Activated T-helper 1 cell treated with anti-CD3 and anti-CD28 coated beads, Interleukin-12 subunit alpha, Interleukin-12 subunit beta, Interleukin-2, Interleukin-4 antibody, amounts not matched to agents 30 ng/mL and 10 ng/mL and 1 ng/mL, durations not matched to agents 14 hours and 24 hours and 36 hours (primary cell): ENCODE measurements at regions not wholly inside any gene's neighbourhood (a gene's known extent, or its start where the extent isn't known, plus 50 kb on each side); places are given as distances from the start of the nearest gene placed in this dataset.

ENCODE experiments used
- DNase-seq: peaks from one replicate; pipeline ENCODE4 v3.0.0; 2021; ENCODE audit warnings: low spot score
- H3K27ac Mint-ChIP-seq: one replicate; pipeline ENCODE4 v1.8.0; 2021; ENCODE audit warnings: mild to moderate bottlenecking, mixed read lengths
- H3K27me3 Mint-ChIP-seq: one replicate; pipeline ENCODE4 v1.8.0; 2022; ENCODE audit warnings: mild to moderate bottlenecking, moderate library complexity, mixed read lengths; ENCODE audit not compliant: insufficient read depth
- H3K36me3 Mint-ChIP-seq: one replicate; pipeline ENCODE4 v1.8.0; 2021; ENCODE audit warnings: low read depth, mixed read lengths
- H3K4me1 Mint-ChIP-seq: one replicate; pipeline ENCODE4 v1.8.0; 2021; ENCODE audit warnings: low read depth, mixed read lengths
- H3K4me3 Mint-ChIP-seq: one replicate; pipeline ENCODE4 v1.8.0; 2021; ENCODE audit warnings: mild to moderate bottlenecking, moderate library complexity, mixed read lengths
- H3K9me3 Mint-ChIP-seq: one replicate; pipeline ENCODE4 v1.8.0; 2021; ENCODE audit warnings: mixed read lengths
- intact Hi-C: fragments of 100-400 bp; cut with micrococcal nuclease; formaldehyde crosslinking; loops from one replicate; pipeline ENCODE4 v1.15.1; 2024

DNA sequence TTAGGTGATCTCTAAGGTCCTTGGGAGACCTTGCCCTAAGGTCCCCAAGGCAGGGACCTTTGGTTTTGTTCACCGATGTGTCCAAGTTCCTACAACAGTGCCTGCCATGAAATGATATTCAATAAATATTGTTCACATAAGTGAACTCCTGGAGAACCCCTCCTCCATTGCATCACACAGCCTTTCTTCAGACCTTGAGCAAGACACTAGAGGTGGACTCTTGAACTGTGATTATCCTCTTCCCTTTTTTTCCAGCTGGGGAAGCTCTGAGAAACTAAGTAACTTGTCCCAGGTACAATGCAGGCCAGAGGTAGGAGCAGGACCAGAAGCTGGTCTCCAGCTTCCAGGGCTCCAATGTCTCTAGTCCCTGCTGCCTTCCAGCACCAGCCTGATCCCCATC is 76.6 kb upstream of the LMO1 start:
- intact Hi-C loops = no loop called here
- H3K4me1 Mint-ChIP-seq = peaks cover 6% of the 10 kb centered on the region
- no peak overlapping the region for H3K27ac Mint-ChIP-seq
- no peaks in the 10 kb centered on the region for H3K9me3 Mint-ChIP-seq
- no peak for DNase-seq
- H3K4me3 Mint-ChIP-seq = no peak overlapping the region
- no peaks in the 10 kb centered on the region for H3K36me3 Mint-ChIP-seq
- peaks cover 2% of the 10 kb centered on the region for H3K27me3 Mint-ChIP-seq

DNA sequence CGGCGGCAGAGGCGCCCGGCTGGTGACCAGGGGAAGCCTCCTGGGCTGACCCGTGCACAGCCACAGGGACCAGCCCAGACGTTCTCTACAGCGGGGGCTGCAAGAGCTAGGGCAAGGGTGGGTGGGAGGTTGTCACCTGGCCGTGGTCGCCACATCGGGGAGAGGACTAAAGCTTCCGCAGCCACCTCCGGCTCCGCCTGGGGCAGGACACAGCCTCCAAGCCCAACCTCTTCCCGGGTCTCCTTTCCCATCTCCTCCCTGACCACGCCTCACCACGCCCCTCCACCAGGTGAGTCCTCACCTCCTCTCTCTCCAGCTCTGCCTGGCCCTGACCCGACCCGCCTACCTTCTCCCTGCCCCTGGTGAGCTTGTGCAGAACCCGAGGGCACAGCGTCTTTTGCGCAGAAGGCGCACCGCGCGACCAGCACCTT is 75.9 kb upstream of the LMO1 start:
- no peaks in the 10 kb centered on the region for H3K36me3 Mint-ChIP-seq
- no peak for DNase-seq
- H3K27me3 Mint-ChIP-seq = peaks cover 2% of the 10 kb centered on the region
- no peaks in the 10 kb centered on the region for H3K9me3 Mint-ChIP-seq
- H3K4me1 Mint-ChIP-seq = peaks cover 6% of the 10 kb centered on the region
- intact Hi-C loops = no loop called here
- H3K4me3 Mint-ChIP-seq = no peak overlapping the region
- no peak overlapping the region for H3K27ac Mint-ChIP-seq

DNA sequence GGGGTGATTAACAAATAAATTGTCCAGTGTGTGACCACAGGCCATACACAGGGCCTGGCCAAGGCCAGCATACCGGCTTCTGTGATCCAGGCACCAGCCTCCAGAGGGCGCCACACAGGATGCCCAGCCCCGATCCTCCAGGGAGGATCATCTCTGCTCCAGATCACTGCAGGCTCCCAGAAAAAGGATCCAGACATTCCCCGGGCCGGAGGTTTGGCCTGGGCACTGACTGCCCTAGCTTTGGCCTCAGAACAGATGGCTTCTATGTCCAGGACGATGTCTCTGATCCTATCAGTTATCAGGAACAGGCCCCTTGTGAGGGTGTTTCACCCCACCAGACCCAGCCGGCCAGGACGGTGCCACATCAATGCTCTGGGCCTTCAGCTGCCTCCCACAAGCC is 74.5 kb upstream of the LMO1 start:
- H3K4me1 Mint-ChIP-seq = peaks cover 6% of the 10 kb centered on the region
- no peaks in the 10 kb centered on the region for H3K36me3 Mint-ChIP-seq
- H3K27me3 Mint-ChIP-seq = peaks cover 2% of the 10 kb centered on the region
- DNase-seq = peak; percentile 7
- intact Hi-C loops = loop anchor here (1.0 kb wide), 1 partner anchor 266 kb away; no protein-coding TSS in a partner anchor
- H3K27ac Mint-ChIP-seq = no peak overlapping the region
- H3K9me3 Mint-ChIP-seq = no peaks in the 10 kb centered on the region
- H3K4me3 Mint-ChIP-seq = no peak overlapping the region

DNA sequence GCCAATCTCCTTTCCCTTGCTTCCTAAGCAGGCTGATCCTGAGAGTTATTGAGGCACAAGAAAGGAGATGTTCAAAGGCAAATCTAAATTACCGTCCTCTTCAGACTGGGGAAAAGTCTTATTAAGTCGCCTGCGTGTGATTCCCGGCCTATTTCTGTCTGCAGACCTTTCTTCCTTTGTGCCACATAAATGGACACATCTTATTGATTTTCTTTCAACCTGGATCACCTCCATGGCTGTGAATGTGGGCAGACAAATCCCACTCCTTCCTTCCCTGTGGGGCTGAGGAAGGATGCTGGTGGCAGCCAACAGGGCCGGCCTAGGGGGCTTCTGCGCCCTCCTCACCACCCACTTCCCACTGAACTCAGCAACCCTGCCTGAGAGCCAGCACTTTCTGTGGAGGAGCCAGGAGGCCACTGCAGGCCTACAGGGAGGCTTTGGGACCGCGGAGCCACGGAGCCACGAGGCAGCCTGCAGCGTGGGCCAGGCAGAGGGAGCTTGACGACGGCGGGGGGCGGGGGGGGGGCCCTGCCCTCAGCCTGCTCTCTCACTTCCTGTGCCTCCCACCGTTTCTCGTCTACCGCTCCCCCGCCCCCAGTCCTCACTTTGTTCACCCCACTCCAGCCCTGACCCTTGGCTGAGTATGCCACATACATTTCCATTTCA is 73.6 kb upstream of the LMO1 start:
- Mint-ChIP-seq H3K4me3 (no peak overlapping the region), H3K27me3 (peaks cover 2% of the 10 kb centered on the region), H3K9me3 (no peaks in the 10 kb centered on the region), H3K4me1 (peaks cover 6% of the 10 kb centered on the region), H3K27ac (no peak overlapping the region), H3K36me3 (no peaks in the 10 kb centered on the region)
- DNase-seq = no peak
- intact Hi-C loops = no loop called here

DNA sequence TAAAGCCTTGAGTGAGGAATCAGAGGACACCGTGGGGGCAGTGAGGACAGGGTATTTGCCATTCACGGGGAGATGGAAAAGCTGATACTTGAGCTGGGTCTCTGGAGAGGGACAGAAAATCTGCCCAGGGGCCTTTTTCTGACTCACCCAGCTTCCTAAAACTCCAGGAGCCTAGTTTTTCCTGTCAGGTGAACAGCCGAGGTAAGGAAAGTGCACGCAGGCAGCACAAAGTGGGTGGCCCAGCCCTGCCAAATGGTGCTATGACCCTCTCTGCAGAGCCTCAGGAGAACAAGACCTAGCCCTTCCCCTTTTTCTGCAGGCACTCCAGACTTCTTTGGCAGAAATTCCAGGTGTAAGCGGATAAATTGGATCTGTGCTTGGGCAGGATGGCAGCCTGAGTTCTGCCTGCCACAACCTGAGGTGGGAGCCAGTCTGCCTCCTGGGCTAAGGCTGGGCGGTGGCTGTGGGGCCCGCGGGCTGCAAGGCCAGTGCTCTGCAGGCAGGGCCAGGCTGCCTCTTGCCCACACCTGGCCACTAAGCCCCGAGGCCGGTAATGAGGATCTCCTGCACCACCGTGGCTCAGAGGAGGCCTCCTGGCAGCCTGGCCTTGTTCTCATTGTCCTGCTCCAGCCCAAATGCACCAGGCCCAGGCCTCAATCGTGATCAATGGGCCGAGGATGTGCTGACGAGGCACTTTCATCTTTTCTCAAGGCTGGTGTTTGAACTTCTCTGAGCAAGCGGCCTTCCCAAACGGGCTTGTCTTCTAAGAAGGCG is 72.9 kb upstream of the LMO1 start:
- Mint-ChIP-seq H3K36me3 (no peaks in the 10 kb centered on the region), H3K27ac (no peak overlapping the region), H3K9me3 (no peaks in the 10 kb centered on the region), H3K4me3 (no peak overlapping the region), H3K4me1 (peaks cover 6% of the 10 kb centered on the region), H3K27me3 (no peaks in the 10 kb centered on the region)
- no peak for DNase-seq
- intact Hi-C loops = no loop called here

DNA sequence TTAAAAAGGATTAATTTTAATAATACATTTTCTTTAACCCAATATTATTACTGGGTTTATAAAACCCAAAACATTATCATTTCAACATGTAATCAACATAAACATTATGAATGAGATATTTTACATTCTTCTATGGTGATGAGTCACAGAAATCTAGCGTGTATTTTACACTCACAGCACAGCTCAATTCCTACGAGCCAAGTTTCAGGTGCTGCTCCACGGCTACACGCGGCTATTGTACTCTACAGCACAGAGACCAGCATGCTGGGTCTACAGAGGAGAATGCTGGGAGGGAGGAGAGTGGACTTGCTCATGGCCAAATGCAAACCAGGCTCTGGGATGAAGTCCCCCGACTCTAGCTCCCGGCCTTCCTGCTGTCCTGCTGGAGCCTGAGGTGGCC is 72.0 kb upstream of the LMO1 start:
- peaks cover 3% of the 10 kb centered on the region for H3K27me3 Mint-ChIP-seq
- H3K9me3 Mint-ChIP-seq = no peaks in the 10 kb centered on the region
- DNase-seq = no peak
- no peaks in the 10 kb centered on the region for H3K36me3 Mint-ChIP-seq
- intact Hi-C loops = no loop called here
- H3K27ac Mint-ChIP-seq = no peak overlapping the region
- H3K4me1 Mint-ChIP-seq = peaks cover 6% of the 10 kb centered on the region
- H3K4me3 Mint-ChIP-seq = no peak overlapping the region

DNA sequence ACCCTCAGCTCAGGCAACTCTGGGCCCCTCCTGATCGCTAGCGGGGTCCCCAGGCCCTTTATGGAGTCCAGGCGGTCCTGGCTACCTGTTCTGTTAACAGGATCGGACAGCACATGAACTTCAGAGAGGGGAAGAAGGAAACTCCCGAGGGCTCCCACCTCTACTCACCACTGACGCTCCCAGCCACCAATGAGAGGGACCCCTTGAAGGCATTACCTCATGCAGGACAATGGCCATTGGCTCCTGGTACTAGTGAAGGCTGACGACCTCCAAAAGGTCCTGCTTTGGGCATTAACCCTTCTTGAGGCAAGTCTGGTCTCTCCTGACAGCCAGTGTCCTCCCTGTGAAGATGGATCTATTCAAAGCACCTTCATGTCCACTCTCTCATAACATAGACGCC is 71.5 kb upstream of the LMO1 start:
- DNase-seq = no peak
- intact Hi-C loops = no loop called here
- Mint-ChIP-seq H3K4me3 (no peak overlapping the region), H3K36me3 (no peaks in the 10 kb centered on the region), H3K4me1 (peaks cover 6% of the 10 kb centered on the region), H3K27ac (no peak overlapping the region), H3K9me3 (no peaks in the 10 kb centered on the region), H3K27me3 (peaks cover 3% of the 10 kb centered on the region)

DNA sequence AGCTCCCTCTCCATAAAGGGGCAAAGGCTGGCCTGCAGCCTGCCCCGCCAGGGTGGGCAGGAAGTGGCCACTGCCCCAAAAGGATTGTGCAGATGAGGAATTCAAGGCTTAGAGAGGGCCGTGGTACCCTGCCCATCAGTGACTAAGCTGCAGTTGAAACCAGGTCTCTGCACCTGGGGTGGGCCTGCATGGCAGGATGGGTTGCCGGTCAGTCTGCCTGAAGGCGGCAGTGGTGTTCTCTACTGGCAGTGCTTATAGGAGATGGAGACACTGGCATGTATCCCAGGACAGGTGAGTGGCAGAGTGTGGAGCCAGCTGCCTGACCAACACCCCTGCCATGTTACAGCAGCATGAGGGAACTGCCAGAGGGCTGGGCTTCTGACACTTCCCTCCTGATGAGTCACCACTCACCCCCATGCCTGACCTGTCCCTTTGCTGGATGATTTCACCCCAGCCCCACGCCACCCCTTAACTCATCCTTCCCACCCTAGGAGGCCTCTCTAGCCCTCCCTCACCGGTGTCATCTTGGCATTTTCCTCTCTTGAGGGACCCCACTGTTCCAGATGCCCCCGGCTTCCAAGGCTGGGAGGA is 70.2 kb upstream of the LMO1 start:
- no peaks in the 10 kb centered on the region for H3K9me3 Mint-ChIP-seq
- H3K27me3 Mint-ChIP-seq = peaks cover 4% of the 10 kb centered on the region
- no peaks in the 10 kb centered on the region for H3K36me3 Mint-ChIP-seq
- H3K4me1 Mint-ChIP-seq = peaks cover 6% of the 10 kb centered on the region
- no peak overlapping the region for H3K27ac Mint-ChIP-seq
- no peak overlapping the region for H3K4me3 Mint-ChIP-seq
- intact Hi-C loops = no loop called here
- no peak for DNase-seq

DNA sequence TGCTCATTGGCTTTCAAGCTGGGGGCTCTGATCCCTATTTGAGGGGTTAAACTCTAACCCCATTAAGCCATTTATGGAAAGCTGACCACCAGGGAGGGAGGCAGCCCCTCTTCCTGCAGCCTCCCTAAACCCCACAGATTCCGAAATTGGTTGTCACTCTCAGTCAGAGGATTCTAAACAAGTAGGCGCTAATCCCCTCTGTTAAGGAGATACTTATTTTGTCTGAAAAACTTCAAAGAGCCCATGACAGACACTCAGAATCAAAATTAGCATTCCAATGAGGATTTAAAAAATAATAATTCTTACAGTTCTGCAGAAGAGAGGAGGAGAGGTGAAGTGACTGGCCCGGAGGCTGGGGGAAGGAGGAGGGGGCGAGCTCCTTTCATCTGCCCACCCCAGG is 69.7 kb upstream of the LMO1 start:
- H3K9me3 Mint-ChIP-seq = no peaks in the 10 kb centered on the region
- no peak for DNase-seq
- H3K27me3 Mint-ChIP-seq = peaks cover 6% of the 10 kb centered on the region
- H3K27ac Mint-ChIP-seq = no peak overlapping the region
- peaks cover 6% of the 10 kb centered on the region for H3K4me1 Mint-ChIP-seq
- no peak overlapping the region for H3K4me3 Mint-ChIP-seq
- H3K36me3 Mint-ChIP-seq = no peaks in the 10 kb centered on the region
- intact Hi-C loops = no loop called here

DNA sequence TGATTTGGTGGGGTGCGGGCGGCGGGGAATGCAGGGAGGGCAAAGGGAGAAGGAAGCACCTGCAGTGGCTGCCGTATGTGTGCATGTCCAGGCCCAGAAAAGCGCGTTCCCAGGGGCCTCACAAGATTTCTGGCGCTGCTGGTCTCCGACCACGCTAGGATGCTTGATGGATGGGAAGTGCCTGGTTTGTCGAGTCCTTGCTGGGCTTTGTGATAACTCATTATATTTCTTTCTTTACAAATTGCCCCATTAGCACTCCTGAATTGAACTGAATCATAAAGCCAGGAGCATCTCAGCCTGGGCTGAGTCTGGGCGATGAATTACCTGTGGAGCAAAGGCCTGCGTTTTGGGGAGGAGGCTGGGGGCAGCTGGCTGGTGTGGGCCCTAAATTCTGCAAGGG is 69.2 kb upstream of the LMO1 start:
- Mint-ChIP-seq H3K9me3 (no peaks in the 10 kb centered on the region), H3K36me3 (no peaks in the 10 kb centered on the region), H3K4me1 (peaks cover 4% of the 10 kb centered on the region), H3K27me3 (peaks cover 6% of the 10 kb centered on the region), H3K4me3 (no peak overlapping the region), H3K27ac (no peak overlapping the region)
- intact Hi-C loops = no loop called here
- no peak for DNase-seq

DNA sequence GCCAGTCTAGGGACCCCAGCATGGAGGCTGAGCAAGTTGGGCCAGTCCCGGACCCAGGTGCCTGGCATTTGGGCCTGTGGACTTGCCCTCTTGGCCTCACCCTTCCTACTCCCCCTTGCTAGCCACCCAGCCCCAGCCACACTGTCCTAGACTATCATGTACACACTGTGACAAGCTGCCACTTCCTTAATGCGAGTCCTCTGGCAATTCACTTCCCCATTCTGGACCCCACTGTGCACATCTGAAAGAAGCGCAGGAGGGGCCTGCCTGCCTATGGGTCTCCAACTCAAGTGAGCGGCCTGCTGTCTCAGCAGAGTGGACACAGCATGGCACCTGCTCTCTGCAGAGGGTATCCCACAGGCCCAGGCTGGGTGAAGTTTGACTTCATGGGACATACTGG is 68.5 kb upstream of the LMO1 start:
- no peaks in the 10 kb centered on the region for H3K36me3 Mint-ChIP-seq
- no peaks in the 10 kb centered on the region for H3K4me1 Mint-ChIP-seq
- DNase-seq = no peak
- H3K27me3 Mint-ChIP-seq = peaks cover 6% of the 10 kb centered on the region
- intact Hi-C loops = no loop called here
- no peak overlapping the region for H3K4me3 Mint-ChIP-seq
- no peaks in the 10 kb centered on the region for H3K9me3 Mint-ChIP-seq
- H3K27ac Mint-ChIP-seq = no peak overlapping the region

DNA sequence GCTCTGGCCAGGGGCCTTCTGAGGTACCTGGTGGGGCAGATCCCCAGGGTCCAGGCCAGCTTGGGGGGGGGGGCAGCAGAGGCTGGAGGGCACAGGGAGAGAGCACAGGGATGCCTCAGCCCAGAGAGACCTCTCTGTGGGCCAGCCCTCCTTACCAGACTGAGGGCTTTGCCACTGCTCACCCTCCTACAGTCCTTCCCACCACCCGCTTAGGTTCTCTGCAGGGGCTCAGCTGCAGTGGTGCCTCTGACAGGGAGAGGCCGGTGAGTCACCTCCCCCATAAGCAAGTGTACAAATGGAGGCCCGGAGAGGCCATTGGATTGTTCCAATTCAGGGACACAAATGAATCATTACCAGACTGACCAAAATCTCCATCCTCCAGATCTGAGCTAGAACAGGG is 68.1 kb upstream of the LMO1 start:
- no peak overlapping the region for H3K27ac Mint-ChIP-seq
- intact Hi-C loops = no loop called here
- H3K9me3 Mint-ChIP-seq = no peaks in the 10 kb centered on the region
- no peaks in the 10 kb centered on the region for H3K4me1 Mint-ChIP-seq
- peaks cover 6% of the 10 kb centered on the region for H3K27me3 Mint-ChIP-seq
- no peak overlapping the region for H3K4me3 Mint-ChIP-seq
- DNase-seq = no peak
- no peaks in the 10 kb centered on the region for H3K36me3 Mint-ChIP-seq

DNA sequence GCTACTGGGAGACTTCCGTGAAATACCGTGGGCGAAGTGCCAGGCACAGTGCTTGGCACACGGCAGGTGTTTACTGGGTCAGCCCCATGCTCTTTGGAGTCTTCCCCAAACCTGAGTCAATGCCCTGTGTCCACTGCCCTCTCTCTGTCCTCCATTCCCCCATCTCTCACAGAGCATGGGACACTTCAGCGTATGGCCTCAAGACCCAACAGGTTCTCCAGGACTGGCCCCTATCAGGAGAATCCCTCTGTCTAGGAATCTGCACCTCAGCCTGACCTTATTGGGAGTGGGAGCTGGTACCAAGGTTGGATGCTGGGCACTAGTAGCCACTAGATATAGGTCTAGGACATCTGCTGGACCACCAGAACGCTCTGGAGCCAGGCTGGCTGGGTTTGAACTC is 67.2 kb upstream of the LMO1 start:
- Mint-ChIP-seq H3K36me3 (no peaks in the 10 kb centered on the region), H3K27ac (no peak overlapping the region), H3K4me3 (no peak overlapping the region), H3K9me3 (no peaks in the 10 kb centered on the region), H3K27me3 (peaks cover 6% of the 10 kb centered on the region), H3K4me1 (no peaks in the 10 kb centered on the region)
- intact Hi-C loops = no loop called here
- no peak for DNase-seq
